G401.6 (cell line): ENCODE measurements at regions not wholly inside any gene's neighbourhood (a gene's known extent, or its start where the extent isn't known, plus 50 kb on each side); places are given as distances from the start of the nearest gene placed in this dataset.

Experiments
- FAIRE-seq: peaks from 2 replicates; lab custom pipeline; 2012; peaks lifted over from hg19 to GRCh38; lab: Jason Lieb, UNC

GRCh38 chr16:48887646-48888210 is 277.7 kb upstream of the N4BP1 start:
- FAIRE-seq, result no peak

- FAIRE-seq, result no peak
Measured at GRCh38 chr16:48885471-48885870, 275.5 kb upstream of the N4BP1 start.

- no peak for FAIRE-seq
Measured at GRCh38 chr16:48881272-48881671, 271.3 kb upstream of the N4BP1 start.

- no peak for FAIRE-seq
Measured at GRCh38 chr16:48879223-48880122, 269.5 kb upstream of the N4BP1 start.

- FAIRE-seq, result no peak
Measured at GRCh38 chr16:48877946-48878345, 268.0 kb upstream of the N4BP1 start.

GRCh38 chr16:48870141-48870540 is 260.2 kb upstream of the N4BP1 start:
- FAIRE-seq, result no peak

- no peak for FAIRE-seq
Measured at GRCh38 chr16:48865520-48865919, 255.5 kb upstream of the N4BP1 start.

GRCh38 chr16:48864055-48864454 is 254.1 kb upstream of the N4BP1 start:
- FAIRE-seq, result no peak

- FAIRE-seq, result no peak
Measured at GRCh38 chr16:48862087-48862532, 252.1 kb upstream of the N4BP1 start.

- no peak for FAIRE-seq
Measured at GRCh38 chr16:48860341-48860740, 250.4 kb upstream of the N4BP1 start.

- no peak for FAIRE-seq
Measured at GRCh38 chr16:48852951-48853350, 243.0 kb upstream of the N4BP1 start.

GRCh38 chr16:48852458-48852857 is 242.5 kb upstream of the N4BP1 start:
- no peak for FAIRE-seq

GRCh38 chr16:48850097-48850770 is 240.3 kb upstream of the N4BP1 start:
- no peak for FAIRE-seq

GRCh38 chr16:48846277-48846676 is 236.3 kb upstream of the N4BP1 start:
- no peak for FAIRE-seq

GRCh38 chr16:48845261-48845660 is 235.3 kb upstream of the N4BP1 start:
- no peak for FAIRE-seq

- no peak for FAIRE-seq
Measured at GRCh38 chr16:48838349-48838748, 228.4 kb upstream of the N4BP1 start.

GRCh38 chr16:48836636-48837035 is 226.7 kb upstream of the N4BP1 start:
- FAIRE-seq, result no peak

- FAIRE-seq, result no peak
Measured at GRCh38 chr16:48836067-48836466, 226.1 kb upstream of the N4BP1 start.

GRCh38 chr16:48834576-48834975 is 224.6 kb upstream of the N4BP1 start:
- FAIRE-seq, result no peak

GRCh38 chr16:48833461-48833860 is 223.5 kb upstream of the N4BP1 start:
- no peak for FAIRE-seq

- no peak for FAIRE-seq
Measured at GRCh38 chr16:48831076-48831722, 221.2 kb upstream of the N4BP1 start.
